ENCODE measurements at regions not wholly inside any gene's neighbourhood (a gene's known extent, or its start where the extent isn't known, plus 50 kb on each side); places are given as distances from the start of the nearest gene placed in this dataset.

GRCh38 chr2:23211987-23212583 is 172.9 kb upstream of the KLHL29 start:
- Histone ChIP-seq H3K36me3 (ENCODE audit: control insufficient read depth, insufficient read depth, low read length) (no peaks in the 10 kb centered on the region), H3K4me3 (replicated peaks in 1 of 4; ENCODE audit: control extremely low read depth in 1 of 4, insufficient read depth in 1 of 4, low read depth in 3 of 4, low read length in 4 of 4) (no peak overlapping the region), H3K79me2 (ENCODE audit: control insufficient read depth, insufficient read depth, low read length) (no peaks in the 10 kb centered on the region), H3K9ac (ENCODE audit: insufficient read depth, low read length) (no peak overlapping the region), H3K4me2 (ENCODE audit: extremely low read depth, insufficient read depth, low read length) (no peak overlapping the region), H3K4me1 (ENCODE audit: control insufficient read depth, extremely low read depth, insufficient read depth, low read length) (no peaks in the 10 kb centered on the region), H2AFZ (ENCODE audit: low read length) (no peak overlapping the region), H3K27me3 (ENCODE audit: control insufficient read depth, insufficient read depth, low read length) (no peaks in the 10 kb centered on the region), H3K27ac (ENCODE audit: insufficient read depth, low read length) (no peak overlapping the region), H3K9me3 (ENCODE audit: control insufficient read depth, insufficient read depth, low read depth, low read length) (no peaks in the 10 kb centered on the region), H4K20me1 (ENCODE audit: control insufficient read depth, extremely low read depth, insufficient read depth, low read length) (no peaks in the 10 kb centered on the region)
- TF ChIP-seq EZH2 (IDR thresholded peaks at IDR 0.05; ENCODE audit: low read length, missing control alignments) (no peak), CTCF (conservative IDR thresholded peaks at IDR 0.05 in 1 of 2, IDR thresholded peaks at IDR 0.05 in 1 of 2; ENCODE audit: low read depth in 1 of 2, low read length in 2 of 2) (no peak)
- DNase-seq (ENCODE audit: low read depth in 2 of 2): no peak

GRCh38 chr2:23213196-23213595 is 171.8 kb upstream of the KLHL29 start:
- Histone ChIP-seq H4K20me1 (ENCODE audit: control insufficient read depth, extremely low read depth, insufficient read depth, low read length) (no peaks in the 10 kb centered on the region), H3K27ac (ENCODE audit: insufficient read depth, low read length) (no peak overlapping the region), H2AFZ (ENCODE audit: low read length) (no peak overlapping the region), H3K4me3 (replicated peaks in 1 of 4; ENCODE audit: control extremely low read depth in 1 of 4, insufficient read depth in 1 of 4, low read depth in 3 of 4, low read length in 4 of 4) (no peak overlapping the region), H3K4me2 (ENCODE audit: extremely low read depth, insufficient read depth, low read length) (no peak overlapping the region), H3K79me2 (ENCODE audit: control insufficient read depth, insufficient read depth, low read length) (no peaks in the 10 kb centered on the region), H3K27me3 (ENCODE audit: control insufficient read depth, insufficient read depth, low read length) (no peaks in the 10 kb centered on the region), H3K36me3 (ENCODE audit: control insufficient read depth, insufficient read depth, low read length) (no peaks in the 10 kb centered on the region), H3K9me3 (ENCODE audit: control insufficient read depth, insufficient read depth, low read depth, low read length) (no peaks in the 10 kb centered on the region), H3K4me1 (ENCODE audit: control insufficient read depth, extremely low read depth, insufficient read depth, low read length) (no peaks in the 10 kb centered on the region), H3K9ac (ENCODE audit: insufficient read depth, low read length) (no peak overlapping the region)
- no peak for TF ChIP-seq EZH2 (IDR thresholded peaks at IDR 0.05; ENCODE audit: low read length, missing control alignments)
- TF ChIP-seq CTCF (conservative IDR thresholded peaks at IDR 0.05 in 1 of 2, IDR thresholded peaks at IDR 0.05 in 1 of 2; ENCODE audit: low read depth in 1 of 2, low read length in 2 of 2): no peak
- no peak for DNase-seq (ENCODE audit: low read depth in 2 of 2)

GRCh38 chr2:23215016-23215415 is 170.0 kb upstream of the KLHL29 start:
- Histone ChIP-seq H3K9me3 (ENCODE audit: control insufficient read depth, insufficient read depth, low read depth, low read length) (no peaks in the 10 kb centered on the region), H3K9ac (ENCODE audit: insufficient read depth, low read length) (no peak overlapping the region), H3K27ac (ENCODE audit: insufficient read depth, low read length) (no peak overlapping the region), H3K4me2 (ENCODE audit: extremely low read depth, insufficient read depth, low read length) (no peak overlapping the region), H2AFZ (ENCODE audit: low read length) (no peak overlapping the region), H3K27me3 (ENCODE audit: control insufficient read depth, insufficient read depth, low read length) (no peaks in the 10 kb centered on the region), H4K20me1 (ENCODE audit: control insufficient read depth, extremely low read depth, insufficient read depth, low read length) (no peaks in the 10 kb centered on the region), H3K36me3 (ENCODE audit: control insufficient read depth, insufficient read depth, low read length) (no peaks in the 10 kb centered on the region), H3K4me3 (replicated peaks in 1 of 4; ENCODE audit: control extremely low read depth in 1 of 4, insufficient read depth in 1 of 4, low read depth in 3 of 4, low read length in 4 of 4) (no peak overlapping the region), H3K4me1 (ENCODE audit: control insufficient read depth, extremely low read depth, insufficient read depth, low read length) (no peaks in the 10 kb centered on the region), H3K79me2 (ENCODE audit: control insufficient read depth, insufficient read depth, low read length) (no peaks in the 10 kb centered on the region)
- no peak for TF ChIP-seq CTCF (conservative IDR thresholded peaks at IDR 0.05 in 1 of 2, IDR thresholded peaks at IDR 0.05 in 1 of 2; ENCODE audit: low read depth in 1 of 2, low read length in 2 of 2)
- no peak for TF ChIP-seq EZH2 (IDR thresholded peaks at IDR 0.05; ENCODE audit: low read length, missing control alignments)
- DNase-seq (ENCODE audit: low read depth in 2 of 2): no peak
